ENCODE measurements at regions not wholly inside any gene's neighbourhood (a gene's known extent, or its start where the extent isn't known, plus 50 kb on each side); places are given as distances from the start of the nearest gene placed in this dataset.

- TF ChIP-seq CTCF (IDR thresholded peaks at IDR 0.05), result no peak
- DNase-seq (ENCODE audit: low spot score), result no peak
- ATAC-seq (ENCODE audit: low FRiP score), result no peak
These were observed 57.3 kb upstream of the ECI2 start for GRCh38 chr6:4192627-4193026.

GRCh38 chr6:4192173-4192572 is 56.8 kb upstream of the ECI2 start:
- ATAC-seq (ENCODE audit: low FRiP score) (no peak), DNase-seq (ENCODE audit: low spot score) (no peak)
- TF ChIP-seq CTCF (IDR thresholded peaks at IDR 0.05), result no peak

GRCh38 chr6:4191271-4191721 is 55.9 kb upstream of the ECI2 start:
- TF ChIP-seq CTCF (IDR thresholded peaks at IDR 0.05), result no peak
- no peak for DNase-seq (ENCODE audit: low spot score)
- ATAC-seq (ENCODE audit: low FRiP score), result no peak

- DNase-seq (ENCODE audit: low spot score), result no peak
- TF ChIP-seq CTCF (IDR thresholded peaks at IDR 0.05), result no peak
- ATAC-seq (ENCODE audit: low FRiP score), result no peak
These were observed 53.9 kb upstream of the ECI2 start for GRCh38 chr6:4189249-4189648.

- no peak for DNase-seq (ENCODE audit: low spot score)
- ATAC-seq (ENCODE audit: low FRiP score), result no peak
These were observed 53.4 kb upstream of the ECI2 start for GRCh38 chr6:4188801-4189200.

GRCh38 chr6:4187480-4187879 is 52.1 kb upstream of the ECI2 start:
- ATAC-seq (ENCODE audit: low FRiP score), result no peak
- no peak for TF ChIP-seq CTCF (IDR thresholded peaks at IDR 0.05)

More at GRCh38 chr6:4188801-4189200, 53.4 kb upstream of the ECI2 start:
- TF ChIP-seq CTCF (IDR thresholded peaks at IDR 0.05), result no peak

GRCh38 chr6:4186385-4186784 is 51.0 kb upstream of the ECI2 start:
- ATAC-seq (ENCODE audit: low FRiP score) (no peak), DNase-seq (ENCODE audit: low spot score) (no peak)
- no peak for TF ChIP-seq CTCF (IDR thresholded peaks at IDR 0.05)

More at GRCh38 chr6:4187480-4187879, 52.1 kb upstream of the ECI2 start:
- DNase-seq (ENCODE audit: low spot score), result no peak
